NCI-H2107 treated with DMSO at 0.1 percent for 48 hours (cell line): ENCODE measurements at regions not wholly inside any gene's neighbourhood (a gene's known extent, or its start where the extent isn't known, plus 50 kb on each side); places are given as distances from the start of the nearest gene placed in this dataset.

Experiments used
- DNase-seq: peaks from one replicate; lab custom pipeline; 2025; ENCODE audit not compliant: unreplicated experiment; lab: John Stamatoyannopoulos, UW

- DNase-seq, result no peak
Measured at GRCh38 chr2:219946529-219946928, 319.1 kb downstream of the SLC4A3 start.

DNA sequence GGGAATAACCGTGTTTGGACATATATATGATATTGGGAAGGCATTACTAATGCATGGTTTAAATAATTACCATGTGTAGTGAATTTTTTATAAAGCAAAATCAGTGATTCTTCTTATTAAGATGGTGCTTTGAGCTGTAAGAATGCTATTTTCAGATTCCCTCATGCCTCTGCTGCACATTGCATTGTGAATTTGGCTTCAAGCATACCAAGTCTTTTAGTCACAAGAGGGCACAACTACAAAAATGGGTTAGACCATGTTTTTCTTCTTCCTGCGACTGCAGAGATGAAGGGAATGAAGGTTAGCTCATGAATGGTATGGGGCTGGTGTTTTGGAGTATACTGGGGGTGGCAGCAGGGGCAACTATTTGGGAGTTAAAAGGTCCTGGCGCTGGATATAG, 320.1 kb downstream of the SLC4A3 start:
- no peak for DNase-seq

DNA sequence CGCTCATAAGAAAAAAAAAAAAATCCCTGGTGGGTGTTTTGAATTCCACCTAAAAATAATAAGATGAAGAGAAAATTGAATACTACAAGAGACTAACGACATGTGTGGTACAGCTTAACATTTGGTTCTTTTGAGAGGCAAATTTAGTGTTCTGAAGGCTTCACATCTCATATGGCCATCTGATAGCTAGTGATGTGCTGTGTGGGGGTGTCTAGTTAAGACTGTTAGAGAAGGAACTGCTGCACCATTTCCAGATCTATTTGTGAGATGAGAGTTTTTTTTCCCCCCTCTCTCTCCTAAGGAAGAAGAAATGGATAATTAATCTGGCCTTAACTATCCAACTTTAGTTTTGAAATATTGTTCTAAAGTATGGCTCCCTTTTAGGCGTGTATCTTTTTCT, 321.6 kb downstream of the SLC4A3 start:
- DNase-seq, result no peak

GRCh38 chr2:219951099-219951498, 323.7 kb downstream of the SLC4A3 start:
- DNase-seq, result no peak

- DNase-seq, result no peak
Measured at GRCh38 chr2:219954331-219954730, 326.9 kb downstream of the SLC4A3 start.

- DNase-seq, result no peak
Measured at GRCh38 chr2:219957820-219958219, 330.4 kb downstream of the SLC4A3 start.

GRCh38 chr2:219958941-219959340, 331.5 kb downstream of the SLC4A3 start:
- DNase-seq, result no peak

- no peak for DNase-seq
Measured at GRCh38 chr2:219959471-219959870, 332.0 kb downstream of the SLC4A3 start.

- DNase-seq, result peak; percentile 82
Measured at GRCh38 chr2:219961947-219962498, 334.6 kb downstream of the SLC4A3 start.

DNA sequence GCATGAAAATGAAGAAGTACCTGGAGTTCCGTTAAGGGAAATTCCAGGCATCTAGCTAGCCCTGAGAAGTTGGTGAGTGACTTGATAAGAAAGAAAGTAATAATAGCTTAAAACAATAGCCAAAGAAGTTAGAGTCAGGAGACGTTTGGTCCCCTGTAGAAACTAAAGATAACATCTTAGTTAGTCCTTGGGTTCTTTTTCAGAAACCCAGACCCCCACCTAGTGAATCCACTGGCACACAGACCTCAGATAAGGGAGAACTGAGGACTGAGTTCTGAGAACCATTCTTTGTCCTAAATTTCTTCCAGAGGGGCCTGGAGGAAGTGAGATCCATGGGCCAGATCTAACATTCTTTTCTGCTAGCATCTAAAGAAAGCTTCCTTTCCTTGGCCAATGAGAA, 335.4 kb downstream of the SLC4A3 start:
- no peak for DNase-seq

GRCh38 chr2:219965287-219966194, 338.1 kb downstream of the SLC4A3 start:
- no peak for DNase-seq

- DNase-seq, result no peak
Measured at GRCh38 chr2:219967247-219968245, 340.1 kb downstream of the SLC4A3 start.

- DNase-seq, result no peak
Measured at GRCh38 chr2:219968685-219969345, 341.4 kb downstream of the SLC4A3 start.

GRCh38 chr2:219969508-219969907, 342.1 kb downstream of the SLC4A3 start:
- no peak for DNase-seq

GRCh38 chr2:219973136-219973535, 345.7 kb downstream of the SLC4A3 start:
- no peak for DNase-seq

DNA sequence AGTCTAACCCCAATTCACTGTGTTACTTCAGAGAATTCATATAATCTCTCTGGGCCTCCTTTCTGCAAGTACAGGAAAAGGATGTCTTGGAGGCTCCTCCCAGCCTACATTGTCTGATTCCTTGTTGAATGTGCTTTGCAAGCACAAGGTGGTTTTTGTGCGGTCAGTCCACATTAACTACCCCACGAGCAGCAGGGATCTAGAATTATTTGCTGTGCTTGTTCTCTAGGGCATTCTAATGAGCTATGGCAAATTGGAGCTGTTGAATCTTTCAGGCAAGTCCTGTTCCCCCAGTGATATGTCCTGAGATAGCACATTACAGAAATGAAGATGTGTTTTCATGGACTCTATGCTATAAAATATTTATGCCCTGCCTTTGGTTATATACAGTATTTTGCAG, 349.4 kb downstream of the SLC4A3 start:
- DNase-seq, result no peak

GRCh38 chr2:219980638-219981037, 353.2 kb downstream of the SLC4A3 start:
- no peak for DNase-seq

DNA sequence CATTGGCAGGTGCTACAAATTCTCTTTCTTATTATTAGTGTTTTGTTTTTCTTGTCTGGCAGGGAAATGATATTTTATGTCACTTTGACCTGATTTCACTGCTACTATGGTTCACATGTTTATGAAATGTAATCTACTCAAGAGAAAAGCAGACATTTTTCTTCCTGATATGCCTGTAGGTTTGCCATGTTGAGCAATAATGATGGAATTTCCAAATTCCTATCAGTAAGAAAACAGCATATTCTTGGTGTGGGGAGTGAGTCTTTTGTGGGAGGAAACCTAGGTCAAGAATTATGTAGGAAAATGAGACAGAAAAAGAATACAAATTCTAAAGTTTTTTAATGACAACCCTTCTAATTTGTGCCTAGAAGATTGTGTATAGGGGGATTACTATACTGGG, 356.4 kb downstream of the SLC4A3 start:
- DNase-seq, result no peak

DNA sequence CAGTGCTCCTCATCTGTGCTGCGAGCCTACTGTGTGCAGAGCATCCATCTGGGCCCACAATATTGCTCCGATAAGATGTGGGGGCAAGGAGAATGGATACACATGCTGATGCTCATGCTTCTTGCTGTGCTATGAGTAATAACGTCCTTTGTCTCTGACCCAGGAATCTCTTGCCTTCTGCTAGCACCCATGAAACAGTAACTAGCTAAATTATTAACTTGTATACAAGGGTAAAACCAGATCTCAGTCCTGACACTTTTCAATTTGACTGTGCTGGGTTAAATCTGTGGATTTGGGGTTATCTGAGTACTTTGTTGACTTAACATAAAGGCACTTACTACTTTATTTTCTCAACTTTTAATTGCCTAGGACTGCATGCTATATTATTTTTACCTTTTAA, 357.6 kb downstream of the SLC4A3 start:
- no peak for DNase-seq

GRCh38 chr2:219987830-219988229, 360.4 kb downstream of the SLC4A3 start:
- DNase-seq, result no peak

GRCh38 chr2:219989744-219990143, 362.3 kb downstream of the SLC4A3 start:
- DNase-seq, result no peak
